Glomerular visceral epithelial cell (primary cell): ENCODE measurements at regions not wholly inside any gene's neighbourhood (a gene's known extent, or its start where the extent isn't known, plus 50 kb on each side); places are given as distances from the start of the nearest gene placed in this dataset.

Source experiments
- DNase-seq: peaks from one replicate; pipeline ENCODE4 v3.0.0-alpha.2; 2016; ENCODE audit errors: extremely low spot score

- no peak for DNase-seq
Measured at GRCh38 chr3:117254985-117255384, 545.4 kb downstream of the TUSC7 start.

GRCh38 chr3:117255736-117256135, 546.2 kb downstream of the TUSC7 start:
- DNase-seq: no peak

GRCh38 chr3:117261983-117262421, 552.4 kb downstream of the TUSC7 start:
- no peak for DNase-seq

- DNase-seq: no peak
Measured at GRCh38 chr3:117263270-117263669, 553.7 kb downstream of the TUSC7 start.

- no peak for DNase-seq
Measured at GRCh38 chr3:117263745-117264144, 554.2 kb downstream of the TUSC7 start.

GRCh38 chr3:117264204-117264994, 554.8 kb downstream of the TUSC7 start:
- DNase-seq: no peak

- DNase-seq: no peak
Measured at GRCh38 chr3:117266806-117267205, 557.2 kb downstream of the TUSC7 start.

- DNase-seq: no peak
Measured at GRCh38 chr3:117268318-117268717, 558.7 kb downstream of the TUSC7 start.

- no peak for DNase-seq
Measured at GRCh38 chr3:117272274-117272673, 562.7 kb downstream of the TUSC7 start.

GRCh38 chr3:117272876-117273523, 563.4 kb downstream of the TUSC7 start:
- no peak for DNase-seq

GRCh38 chr3:117277816-117278215, 568.2 kb downstream of the TUSC7 start:
- no peak for DNase-seq

GRCh38 chr3:117278424-117279190, 569.0 kb downstream of the TUSC7 start:
- peak; percentile 74 for DNase-seq

- no peak for DNase-seq
Measured at GRCh38 chr3:117281371-117281770, 571.8 kb downstream of the TUSC7 start.

- DNase-seq: no peak
Measured at GRCh38 chr3:117282566-117282965, 573.0 kb downstream of the TUSC7 start.

- DNase-seq: no peak
Measured at GRCh38 chr3:117285737-117286136, 576.2 kb downstream of the TUSC7 start.

- no peak for DNase-seq
Measured at GRCh38 chr3:117286488-117286887, 576.9 kb downstream of the TUSC7 start.

- no peak for DNase-seq
Measured at GRCh38 chr3:117287602-117288001, 578.0 kb downstream of the TUSC7 start.

- DNase-seq: no peak
Measured at GRCh38 chr3:117291476-117291875, 581.9 kb downstream of the TUSC7 start.

GRCh38 chr3:117297065-117297464, 587.5 kb downstream of the TUSC7 start:
- DNase-seq: no peak

GRCh38 chr3:117297541-117297940, 588.0 kb downstream of the TUSC7 start:
- no peak for DNase-seq

GRCh38 chr3:117298273-117298672, 588.7 kb downstream of the TUSC7 start:
- DNase-seq: no peak

GRCh38 chr3:117302428-117302827, 592.8 kb downstream of the TUSC7 start:
- no peak for DNase-seq

- no peak for DNase-seq
Measured at GRCh38 chr3:117303443-117303842, 593.9 kb downstream of the TUSC7 start.
